PC-9 (cell line): ENCODE measurements at regions not wholly inside any gene's neighbourhood (a gene's known extent, or its start where the extent isn't known, plus 50 kb on each side); places are given as distances from the start of the nearest gene placed in this dataset.

Source experiments
- EZH2 ChIP-seq: fragments of 200-600 bp; sonication (generic); IDR thresholded peaks from 2 replicates; pipeline ENCODE4 v1.8.0; 2017; ENCODE audit warnings: antibody characterized with exemption, low read depth
- TF ChIP-seq, protein P1 (sequence below): fragments of 200-600 bp; sonication (generic); conservative IDR thresholded peaks from 2 replicates; pipeline ENCODE4 v1.6.1; 2017; ENCODE audit warnings: mixed run types, antibody characterized with exemption, mild to moderate bottlenecking, moderate library complexity

DNA sequence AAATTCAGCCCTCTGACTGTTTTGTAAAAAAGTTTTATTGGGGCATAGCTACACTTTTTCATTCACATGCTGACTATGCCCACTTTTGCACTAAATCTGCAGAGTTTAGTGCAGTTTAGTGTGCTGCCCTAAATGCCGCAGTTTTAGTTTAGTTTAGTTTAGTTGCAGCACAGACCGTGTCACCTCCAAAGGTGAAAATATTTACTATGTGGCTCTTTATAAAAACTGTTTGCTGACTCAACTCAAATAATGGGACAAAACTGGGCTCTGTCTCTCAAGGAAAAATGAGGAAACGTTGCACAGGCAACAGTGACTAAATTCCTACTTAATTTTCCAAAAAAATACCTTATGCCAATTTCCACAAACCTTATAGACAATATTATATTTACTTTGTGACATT lies 314.2 kb downstream of the C4orf33 start:
- TF ChIP-seq, protein P1, sequence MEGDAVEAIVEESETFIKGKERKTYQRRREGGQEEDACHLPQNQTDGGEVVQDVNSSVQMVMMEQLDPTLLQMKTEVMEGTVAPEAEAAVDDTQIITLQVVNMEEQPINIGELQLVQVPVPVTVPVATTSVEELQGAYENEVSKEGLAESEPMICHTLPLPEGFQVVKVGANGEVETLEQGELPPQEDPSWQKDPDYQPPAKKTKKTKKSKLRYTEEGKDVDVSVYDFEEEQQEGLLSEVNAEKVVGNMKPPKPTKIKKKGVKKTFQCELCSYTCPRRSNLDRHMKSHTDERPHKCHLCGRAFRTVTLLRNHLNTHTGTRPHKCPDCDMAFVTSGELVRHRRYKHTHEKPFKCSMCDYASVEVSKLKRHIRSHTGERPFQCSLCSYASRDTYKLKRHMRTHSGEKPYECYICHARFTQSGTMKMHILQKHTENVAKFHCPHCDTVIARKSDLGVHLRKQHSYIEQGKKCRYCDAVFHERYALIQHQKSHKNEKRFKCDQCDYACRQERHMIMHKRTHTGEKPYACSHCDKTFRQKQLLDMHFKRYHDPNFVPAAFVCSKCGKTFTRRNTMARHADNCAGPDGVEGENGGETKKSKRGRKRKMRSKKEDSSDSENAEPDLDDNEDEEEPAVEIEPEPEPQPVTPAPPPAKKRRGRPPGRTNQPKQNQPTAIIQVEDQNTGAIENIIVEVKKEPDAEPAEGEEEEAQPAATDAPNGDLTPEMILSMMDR, result no peak
- no peak for TF ChIP-seq EZH2
